HepG2 (cell line): ENCODE measurements at regions not wholly inside any gene's neighbourhood (a gene's known extent, or its start where the extent isn't known, plus 50 kb on each side); places are given as distances from the start of the nearest gene placed in this dataset.

Experiments used
- ATAC-seq: fragments of 200-7000 bp; cut with Tn5 transposase; 3 replicates; pipeline ENCODE4 v1.9.1; 2020; ENCODE audit warnings: mild to moderate bottlenecking, moderate library complexity
- BruUV-seq: library from RNA; stranded (reverse); fragments of 400-500 nt; replicated peaks from 2 replicates; lab custom pipeline; 2021; lab: Mats Ljungman, UMichigan
- CTCF ChIA-PET: fragments of 300-600 bp; formaldehyde crosslinking; extraction: SDS; loops from one replicate; lab custom pipeline; 2021; ENCODE audit warnings: low total read pairs, inconsistent platforms, low intra/inter-chr PET ratio; lab: Yijun Ruan, JAX
- POLR2A ChIA-PET: fragments of 350-600 bp; sonication (Branson Sonifier 250); formaldehyde crosslinking; loops from one replicate; lab custom pipeline; 2020; ENCODE audit warnings: antibody characterized with exemption, inconsistent platforms; lab: Yijun Ruan, JAX
- DNase-seq: peaks from one replicate; pipeline ENCODE4 v3.0.0-alpha.2; 2015; ENCODE audit warnings: low spot score
- FAIRE-seq: peaks from 3 replicates; lab custom pipeline; 2011; peaks lifted over from hg19 to GRCh38; lab: Jason Lieb, UNC
- H2AFZ ChIP-seq: one replicate; pipeline ENCODE4 v1.6.1; 2011; ENCODE audit warnings: low read length, inconsistent platforms
- H3K27ac ChIP-seq: fragments of 300-600 bp; 3 replicates; pipeline ENCODE4 v1.8.0; 2011; ENCODE audit warnings: mixed run types, mild to moderate bottlenecking, mixed read lengths, low read length, inconsistent platforms; ENCODE audit not compliant: insufficient read depth; ENCODE audit errors: extremely low read length
- H3K27me3 ChIP-seq, 2 experiments: fragments of 200-600 bp in 1 of 2; 2 replicates in 1 of 2; 3 replicates in 1 of 2; pipeline versions ENCODE4 v1.6.0 to v1.8.0; 2011; ENCODE audit warnings: low read length in 2 of 2, mild to moderate bottlenecking in 2 of 2, moderate library complexity in 2 of 2, inconsistent platforms in 1 of 2; ENCODE audit not compliant: insufficient read depth in 2 of 2, control insufficient read depth in 1 of 2
- H3K36me3 ChIP-seq, 2 experiments: fragments of 200-600 bp in 1 of 2; replicated peaks in 1 of 2; 2 replicates in 1 of 2; 3 replicates in 1 of 2; pipeline versions ENCODE4 v1.5.1 to v1.8.0; 2011; ENCODE audit warnings: low read length in 2 of 2, inconsistent platforms in 1 of 2; ENCODE audit not compliant: insufficient read depth in 2 of 2, control insufficient read depth in 1 of 2
- H3K4me1 ChIP-seq: 2 replicates; pipeline ENCODE4 v1.5.1; 2012; ENCODE audit warnings: low read length, inconsistent platforms; ENCODE audit not compliant: insufficient read depth
- H3K4me2 ChIP-seq: 2 replicates; pipeline ENCODE4 v1.6.0; 2011; ENCODE audit warnings: low read depth, low read length, inconsistent platforms
- H3K4me3 ChIP-seq, 3 experiments: fragments of 200-600 bp in 1 of 3; sonication (generic), shearing (Covaris generic) in 1 of 3; replicated peaks in 1 of 3; 2 replicates each; pipeline ENCODE4 v1.5.1; 2011 to 2016; ENCODE audit warnings: low read length in 3 of 3, inconsistent platforms in 2 of 3, low read depth in 2 of 3, mild to moderate bottlenecking in 2 of 3, control low read depth in 1 of 3, mixed read lengths in 1 of 3; ENCODE audit not compliant: insufficient read depth in 1 of 3
- H3K79me2 ChIP-seq: one replicate; pipeline ENCODE4 v1.6.1; 2011; ENCODE audit warnings: low read length, inconsistent platforms; ENCODE audit not compliant: insufficient read depth
- H3K9ac ChIP-seq: 2 replicates; pipeline ENCODE4 v1.6.0; 2011; ENCODE audit warnings: mild to moderate bottlenecking, low read depth, low read length, inconsistent platforms; ENCODE audit not compliant: insufficient read depth
- H3K9me3 ChIP-seq: 2 replicates; pipeline ENCODE4 v1.5.1; 2012; ENCODE audit warnings: mild to moderate bottlenecking, low read length
- H4K20me1 ChIP-seq: 2 replicates; pipeline ENCODE4 v1.6.0; 2011; ENCODE audit warnings: inconsistent platforms, mild to moderate bottlenecking, low read length, moderate library complexity; ENCODE audit not compliant: insufficient read depth
- CREM ChIP-seq, 2 experiments: sonication (generic) in 1 of 2; formaldehyde crosslinking in 1 of 2; IDR thresholded peaks; 2 replicates each; pipeline versions ENCODE4 v1.4.0 to v1.6.1; 2016 to 2020; ENCODE audit warnings: antibody characterized with exemption in 1 of 2, mild to moderate bottlenecking in 1 of 2, missing genetic modification reagents in 1 of 2
- HOXD1 ChIP-seq: sonication (generic); formaldehyde crosslinking; IDR thresholded peaks from 2 replicates; pipeline ENCODE4 v1.5.0; 2020; ENCODE audit warnings: missing genetic modification reagents
- NFE2L1 ChIP-seq: sonication (generic); formaldehyde crosslinking; IDR thresholded peaks from 2 replicates; pipeline ENCODE4 v1.4.0; 2020; ENCODE audit warnings: missing genetic modification reagents, mild to moderate bottlenecking, borderline replicate concordance
- NONO ChIP-seq, 2 experiments: fragments of 450-650 bp in 1 of 2; sonication (generic) in 1 of 2; formaldehyde crosslinking in 1 of 2; IDR thresholded peaks in 1 of 2; conservative IDR thresholded peaks in 1 of 2; 2 replicates each; pipeline versions ENCODE4 v1.6.1 to v1.8.0; 2017 to 2022; ENCODE audit warnings: mild to moderate bottlenecking in 1 of 2, missing genetic modification reagents in 1 of 2, moderate library complexity in 1 of 2
- PLRG1 ChIP-seq: fragments of 450-650 bp; conservative IDR thresholded peaks from 2 replicates; pipeline ENCODE4 v1.6.1; 2016
- SMC3 ChIP-seq: IDR thresholded peaks from 2 replicates; pipeline ENCODE4 v1.6.1; 2011; ENCODE audit warnings: low read length, improper control_type of control experiment
- STAT5B ChIP-seq: sonication (generic); formaldehyde crosslinking; IDR thresholded peaks from 2 replicates; pipeline ENCODE4 v1.4.0; 2020; ENCODE audit warnings: missing genetic modification reagents
- THAP11 ChIP-seq: IDR thresholded peaks from 2 replicates; pipeline ENCODE4 v1.6.1; 2016; ENCODE audit warnings: missing biosample characterization, missing genetic modification reagents
- ZBTB10 ChIP-seq: sonication (generic); formaldehyde crosslinking; IDR thresholded peaks from 2 replicates; pipeline ENCODE4 v1.4.0; 2020; ENCODE audit warnings: missing genetic modification reagents, borderline replicate concordance
- ZNF263 ChIP-seq: sonication (generic); formaldehyde crosslinking; IDR thresholded peaks from 2 replicates; pipeline ENCODE4 v1.4.0; 2020; ENCODE audit warnings: missing genetic modification reagents
- ZUFSP ChIP-seq: sonication (generic); formaldehyde crosslinking; IDR thresholded peaks from 2 replicates; pipeline ENCODE4 v1.9.0; 2021; ENCODE audit warnings: missing genetic modification reagents, mild to moderate bottlenecking, borderline replicate concordance
- WGBS: methylation state at CpG from one replicate; pipeline ENCODE4 v1.1.6; 2017; ENCODE audit warnings: low lambda C conversion rate; 5-methylcytosine and 5-hydroxymethylcytosine counted together
- in situ Hi-C: cut with HindIII; loops from 2 replicates; pipeline ENCODE4 v1.10.0; 2017; ENCODE audit warnings: low pct_unique_long_range_greater_than_20kb; ENCODE audit not compliant: extremely low pct_ligation_motif_present
- intact Hi-C: fragments of 100-400 bp; cut with micrococcal nuclease; formaldehyde crosslinking; loops from one replicate; pipeline ENCODE4 v1.10.0; 2022; ENCODE audit not compliant: unreplicated experiment
- TF ChIP-seq, protein P1 (sequence below): sonication (generic); formaldehyde crosslinking; IDR thresholded peaks from 2 replicates; pipeline ENCODE4 v1.4.0; 2020; ENCODE audit warnings: missing genetic modification reagents

- no peaks in the 10 kb centered on the region for H3K27me3 ChIP-seq
Measured at GRCh38 chr2:144944546-144945220, 424.8 kb upstream of the ZEB2 start.

More at GRCh38 chr2:144944546-144945220, 424.8 kb upstream of the ZEB2 start:
- ChIA-PET CTCF (no interaction called here), POLR2A (no interaction called here)
- 30% methylated on average over 5 of the region's 5 CpGs for WGBS
- DNase-seq (no peak), ATAC-seq (no peak), FAIRE-seq (no peak)
- Histone ChIP-seq H3K79me2 (no peaks in the 10 kb centered on the region), H2AFZ (no peak overlapping the region), H4K20me1 (no peaks in the 10 kb centered on the region), H3K9ac (no peak overlapping the region), H3K36me3 (no peaks in the 10 kb centered on the region), H3K9me3 (no peaks in the 10 kb centered on the region), H3K4me3 (no peak overlapping the region), H3K27ac (no peak overlapping the region), H3K4me1 (no peaks in the 10 kb centered on the region), H3K4me2 (no peak overlapping the region)
- TF ChIP-seq CREM (IDR thresholded peaks at IDR 0.05) (no peak), CREM (CRISPR knock-in tag; IDR thresholded peaks at IDR 0.05) (no peak), THAP11 (CRISPR knock-in tag) (no peak), ZBTB10 (CRISPR knock-in tag) (no peak), STAT5B (CRISPR knock-in tag) (no peak), PLRG1 (no peak), ZNF263 (CRISPR knock-in tag) (no peak), NFE2L1 (CRISPR knock-in tag) (no peak), NONO (IDR thresholded peaks at IDR 0.05) (no peak), NONO (CRISPR knock-in tag; conservative IDR thresholded peaks at IDR 0.05) (no peak), HOXD1 (CRISPR knock-in tag) (no peak), SMC3 (no peak), ZUFSP (CRISPR knock-in tag) (no peak)
- TF ChIP-seq, protein P1, sequence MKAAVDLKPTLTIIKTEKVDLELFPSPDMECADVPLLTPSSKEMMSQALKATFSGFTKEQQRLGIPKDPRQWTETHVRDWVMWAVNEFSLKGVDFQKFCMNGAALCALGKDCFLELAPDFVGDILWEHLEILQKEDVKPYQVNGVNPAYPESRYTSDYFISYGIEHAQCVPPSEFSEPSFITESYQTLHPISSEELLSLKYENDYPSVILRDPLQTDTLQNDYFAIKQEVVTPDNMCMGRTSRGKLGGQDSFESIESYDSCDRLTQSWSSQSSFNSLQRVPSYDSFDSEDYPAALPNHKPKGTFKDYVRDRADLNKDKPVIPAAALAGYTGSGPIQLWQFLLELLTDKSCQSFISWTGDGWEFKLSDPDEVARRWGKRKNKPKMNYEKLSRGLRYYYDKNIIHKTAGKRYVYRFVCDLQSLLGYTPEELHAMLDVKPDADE (CRISPR knock-in tag) = no peak
- no TSS peak for BruUV-seq
- in situ Hi-C loops = no loop called here
- intact Hi-C loops = no loop called here
